Osteoblast (primary cell): ENCODE measurements at regions not wholly inside any gene's neighbourhood (a gene's known extent, or its start where the extent isn't known, plus 50 kb on each side); places are given as distances from the start of the nearest gene placed in this dataset.
"Not testable (repeated sequence)": the region's sequence is repeated elsewhere in the genome, so short reads cannot be mapped to it uniquely, and the experiment has no call there.

Source experiments
- DNase-seq: peaks from one replicate; pipeline ENCODE4 v3.0.0; 2011; ENCODE audit warnings: low spot score, mixed read lengths; ENCODE audit not compliant: insufficient read length; ENCODE audit errors: missing footprints
- H2AFZ ChIP-seq: 2 replicates; pipeline ENCODE4 v1.6.0; 2011; ENCODE audit warnings: mild to moderate bottlenecking, low read length
- H3K27ac ChIP-seq: 2 replicates; pipeline ENCODE4 v1.5.1; 2011; ENCODE audit warnings: mild to moderate bottlenecking, low read depth, low read length, moderate library complexity
- H3K27me3 ChIP-seq: 2 replicates; pipeline ENCODE4 v1.6.0; 2012; ENCODE audit warnings: mild to moderate bottlenecking, control low read depth, inconsistent platforms, low read length, moderate library complexity; ENCODE audit not compliant: insufficient read depth
- H3K36me3 ChIP-seq: 2 replicates; pipeline ENCODE4 v1.5.1; 2011; ENCODE audit warnings: mild to moderate bottlenecking, low read length, control low read depth, moderate library complexity; ENCODE audit not compliant: insufficient read depth
- H3K4me1 ChIP-seq: 2 replicates; pipeline ENCODE4 v1.5.1; 2011; ENCODE audit warnings: mild to moderate bottlenecking, low read length, control low read depth, moderate library complexity; ENCODE audit not compliant: insufficient read depth
- H3K4me2 ChIP-seq: 2 replicates; pipeline ENCODE4 v1.6.0; 2011; ENCODE audit warnings: mild to moderate bottlenecking, low read length; ENCODE audit not compliant: insufficient read depth
- H3K4me3 ChIP-seq: fragments of 200-600 bp; sonication (generic); 3 replicates; pipeline ENCODE4 v1.5.1; 2012; ENCODE audit warnings: mild to moderate bottlenecking, low read length, inconsistent platforms; ENCODE audit not compliant: insufficient read depth
- H3K79me2 ChIP-seq: 2 replicates; pipeline ENCODE4 v1.6.0; 2012; ENCODE audit warnings: mild to moderate bottlenecking, low read length, control low read depth, inconsistent platforms; ENCODE audit not compliant: insufficient read depth
- H3K9me3 ChIP-seq: 2 replicates; pipeline ENCODE4 v1.5.1; 2011; ENCODE audit warnings: low read depth, low read length, control low read depth
- H4K20me1 ChIP-seq: 2 replicates; pipeline ENCODE4 v1.6.0; 2012; ENCODE audit warnings: mild to moderate bottlenecking, low read length, control low read depth; ENCODE audit not compliant: insufficient read depth
- CTCF ChIP-seq: IDR thresholded peaks from 2 replicates; pipeline ENCODE4 v1.5.1; 2011; ENCODE audit warnings: mild to moderate bottlenecking, low read depth, low read length, moderate library complexity; ENCODE audit errors: extremely low read depth

DNA sequence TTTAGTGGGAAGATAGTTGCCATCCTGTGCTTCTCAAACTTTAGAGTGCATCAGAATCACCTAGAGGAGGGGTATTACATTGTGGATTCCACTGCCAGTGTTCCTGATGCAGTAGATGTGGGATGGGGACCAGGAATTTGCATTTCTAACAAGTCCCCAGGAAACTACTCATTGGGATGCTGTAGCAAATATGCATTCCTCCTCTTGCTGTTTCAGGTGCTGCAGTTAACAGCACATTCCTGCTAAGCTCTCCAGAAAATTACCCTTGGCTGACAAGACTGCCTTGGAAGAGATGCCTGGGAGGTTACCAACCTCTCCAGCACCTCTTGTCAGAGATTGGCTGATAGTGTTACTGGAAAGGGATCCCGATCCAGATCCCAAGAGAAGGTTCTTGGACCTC, 270.5 kb downstream of the OSTF1 start:
- TF ChIP-seq CTCF = no peak
- H3K4me1 ChIP-seq = no peaks in the 10 kb centered on the region
- no peaks in the 10 kb centered on the region for H4K20me1 ChIP-seq
- H3K4me3 ChIP-seq = no peak overlapping the region
- no peak overlapping the region for H2AFZ ChIP-seq
- no peak overlapping the region for H3K27ac ChIP-seq
- H3K36me3 ChIP-seq = no peaks in the 10 kb centered on the region
- no peaks in the 10 kb centered on the region for H3K27me3 ChIP-seq
- H3K4me2 ChIP-seq = no peak overlapping the region
- H3K79me2 ChIP-seq = no peaks in the 10 kb centered on the region
- DNase-seq = no peak
- H3K9me3 ChIP-seq = no peaks in the 10 kb centered on the region

DNA sequence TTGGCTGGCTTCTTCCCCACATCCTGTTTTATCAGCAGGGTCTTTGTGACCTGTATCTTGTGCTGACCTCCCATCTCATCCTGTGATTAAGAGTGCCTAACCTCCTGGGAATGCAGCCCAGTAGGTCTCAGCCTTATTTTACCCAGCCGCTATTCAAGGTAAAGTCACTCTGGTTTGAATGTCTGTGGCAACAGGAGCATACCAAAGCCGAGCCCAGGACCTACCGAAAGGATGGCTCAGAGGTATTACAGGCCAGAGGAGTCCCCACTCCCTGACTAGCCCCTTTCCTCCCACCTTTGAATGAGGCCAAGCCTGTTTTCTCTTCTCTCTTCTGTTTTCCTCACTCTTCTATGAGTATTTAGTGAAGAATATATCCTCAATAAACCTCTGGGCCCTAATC, 271.3 kb downstream of the OSTF1 start:
- Histone ChIP-seq H3K27me3 (no peaks in the 10 kb centered on the region), H4K20me1 (no peaks in the 10 kb centered on the region), H3K36me3 (no peaks in the 10 kb centered on the region), H3K27ac (no peak overlapping the region), H2AFZ (no peak overlapping the region), H3K4me3 (no peak overlapping the region), H3K9me3 (no peaks in the 10 kb centered on the region), H3K4me1 (no peaks in the 10 kb centered on the region), H3K79me2 (no peaks in the 10 kb centered on the region), H3K4me2 (no peak overlapping the region)
- TF ChIP-seq CTCF = no peak
- no peak for DNase-seq

- TF ChIP-seq CTCF = no peak
- no peak overlapping the region for H3K4me3 ChIP-seq
- H3K79me2 ChIP-seq = no peaks in the 10 kb centered on the region
- H3K9me3 ChIP-seq = no peaks in the 10 kb centered on the region
- no peak overlapping the region for H3K27ac ChIP-seq
- no peaks in the 10 kb centered on the region for H3K27me3 ChIP-seq
- H2AFZ ChIP-seq = no peak overlapping the region
- no peaks in the 10 kb centered on the region for H3K4me1 ChIP-seq
- H3K4me2 ChIP-seq = no peak overlapping the region
- no peaks in the 10 kb centered on the region for H3K36me3 ChIP-seq
- DNase-seq = no peak
- H4K20me1 ChIP-seq = no peaks in the 10 kb centered on the region
Measured at GRCh38 chr9:75360252-75360651, 271.9 kb downstream of the OSTF1 start.

GRCh38 chr9:75362446-75362845, 274.1 kb downstream of the OSTF1 start:
- not testable (repeated sequence) for H3K79me2 ChIP-seq, H3K9me3 ChIP-seq, DNase-seq, H4K20me1 ChIP-seq, H3K36me3 ChIP-seq, H3K4me1 ChIP-seq, H3K27me3 ChIP-seq, H3K4me2 ChIP-seq, H2AFZ ChIP-seq, H3K27ac ChIP-seq, H3K4me3 ChIP-seq

- no peak for DNase-seq
- Histone ChIP-seq H3K36me3 (no peaks in the 10 kb centered on the region), H3K27ac (no peak overlapping the region), H3K4me1 (no peaks in the 10 kb centered on the region), H3K9me3 (no peaks in the 10 kb centered on the region), H3K79me2 (no peaks in the 10 kb centered on the region), H3K4me3 (no peak overlapping the region), H2AFZ (no peak overlapping the region), H3K27me3 (no peaks in the 10 kb centered on the region), H3K4me2 (no peak overlapping the region), H4K20me1 (no peaks in the 10 kb centered on the region)
- no peak for TF ChIP-seq CTCF
Measured at GRCh38 chr9:75365196-75365595, 276.9 kb downstream of the OSTF1 start.
